ENCODE measurements at regions not wholly inside any gene's neighbourhood (a gene's known extent, or its start where the extent isn't known, plus 50 kb on each side); places are given as distances from the start of the nearest gene placed in this dataset.
"Not testable (repeated sequence)": the region's sequence is repeated elsewhere in the genome, so short reads cannot be mapped to it uniquely, and the experiment has no call there.

GRCh38 chr4:32684160-32684559, 1964.0 kb downstream of the PCDH7 start:
- DNase-seq, result no peak

GRCh38 chr4:32686123-32686522, 1966.0 kb downstream of the PCDH7 start:
- DNase-seq, result no peak

- no peak for DNase-seq
Measured at GRCh38 chr4:32689518-32689917, 1969.3 kb downstream of the PCDH7 start.

GRCh38 chr4:32697281-32697814, 1977.2 kb downstream of the PCDH7 start:
- DNase-seq, result no peak

GRCh38 chr4:32700838-32701237, 1980.7 kb downstream of the PCDH7 start:
- DNase-seq, result no peak

- DNase-seq, result no peak
Measured at GRCh38 chr4:32706893-32707292, 1986.7 kb downstream of the PCDH7 start.

GRCh38 chr4:32716090-32716620, 1996.0 kb downstream of the PCDH7 start:
- not testable (repeated sequence) for DNase-seq

GRCh38 chr4:32735856-32736590, 2015.9 kb downstream of the PCDH7 start:
- no peak for DNase-seq

GRCh38 chr4:32744211-32744610, 2024.0 kb downstream of the PCDH7 start:
- DNase-seq, result no peak

- DNase-seq, result no peak
Measured at GRCh38 chr4:32745351-32745750, 2025.2 kb downstream of the PCDH7 start.

GRCh38 chr4:32748061-32748460, 2027.9 kb downstream of the PCDH7 start:
- DNase-seq, result no peak

GRCh38 chr4:32748498-32748897, 2028.3 kb downstream of the PCDH7 start:
- DNase-seq, result no peak

- DNase-seq, result no peak
Measured at GRCh38 chr4:32752962-32753361, 2032.8 kb downstream of the PCDH7 start.

- DNase-seq, result no peak
Measured at GRCh38 chr4:32768664-32769389, 2048.7 kb downstream of the PCDH7 start.

GRCh38 chr4:32771491-32771890, 2051.3 kb downstream of the PCDH7 start:
- no peak for DNase-seq

- no peak for DNase-seq
Measured at GRCh38 chr4:32775049-32775448, 2054.9 kb downstream of the PCDH7 start.

- DNase-seq, result no peak
Measured at GRCh38 chr4:32776435-32777203, 2056.4 kb downstream of the PCDH7 start.

- DNase-seq, result no peak
Measured at GRCh38 chr4:32778025-32778424, 2057.9 kb downstream of the PCDH7 start.

GRCh38 chr4:32778938-32779337, 2058.8 kb downstream of the PCDH7 start:
- no peak for DNase-seq

GRCh38 chr4:32789026-32789608, 2068.9 kb downstream of the PCDH7 start:
- no peak for DNase-seq

- DNase-seq, result no peak
Measured at GRCh38 chr4:32790803-32791202, 2070.6 kb downstream of the PCDH7 start.

- DNase-seq, result no peak
Measured at GRCh38 chr4:32798471-32799159, 2078.4 kb downstream of the PCDH7 start.

All from activated CD4-positive, alpha-beta T cell treated with anti-CD3 and anti-CD28 coated beads, Interleukin-2, Interleukin-6, amounts not matched to agents 100 ng/mL and 50 ng/mL, durations not matched to agents 16 hours and 8 hours (primary cell).